Activated T-cell treated with anti-CD3 and anti-CD28 coated beads for 1 hour (primary cell): ENCODE measurements at regions not wholly inside any gene's neighbourhood (a gene's known extent, or its start where the extent isn't known, plus 50 kb on each side); places are given as distances from the start of the nearest gene placed in this dataset.

Experiments used
- DNase-seq: peaks from one replicate; pipeline ENCODE4 v3.0.0-alpha.2; 2020; ENCODE audit warnings: low read depth

GRCh38 chr2:118665784-118666529 lies 181.5 kb downstream of the EN1 start:
- DNase-seq: no peak

GRCh38 chr2:118661179-118661578 lies 186.3 kb downstream of the EN1 start:
- DNase-seq: no peak

GRCh38 chr2:118658596-118659198 lies 188.8 kb downstream of the EN1 start:
- no peak for DNase-seq

- no peak for DNase-seq
Observed at GRCh38 chr2:118657466-118657865, 190.0 kb downstream of the EN1 start.

- no peak for DNase-seq
Observed at GRCh38 chr2:118654945-118655344, 192.5 kb downstream of the EN1 start.

- DNase-seq: no peak
Observed at GRCh38 chr2:118650327-118650726, 197.1 kb downstream of the EN1 start.

GRCh38 chr2:118645876-118646275 lies 201.6 kb downstream of the EN1 start:
- DNase-seq: no peak

- DNase-seq: no peak
Observed at GRCh38 chr2:118644190-118644589, 203.3 kb downstream of the EN1 start.

GRCh38 chr2:118643294-118643693 lies 204.2 kb downstream of the EN1 start:
- no peak for DNase-seq

- no peak for DNase-seq
Observed at GRCh38 chr2:118642501-118642900, 204.9 kb downstream of the EN1 start.

GRCh38 chr2:118641711-118642110 lies 205.7 kb downstream of the EN1 start:
- DNase-seq: no peak

GRCh38 chr2:118639371-118639770 lies 208.1 kb downstream of the EN1 start:
- DNase-seq: no peak

GRCh38 chr2:118638453-118638852 lies 209.0 kb downstream of the EN1 start:
- DNase-seq: no peak

GRCh38 chr2:118635891-118636290 lies 211.6 kb downstream of the EN1 start:
- DNase-seq: no peak

GRCh38 chr2:118634876-118635275 lies 212.6 kb downstream of the EN1 start:
- no peak for DNase-seq

- DNase-seq: no peak
Observed at GRCh38 chr2:118633371-118634018, 214.0 kb downstream of the EN1 start.

GRCh38 chr2:118632921-118633320 lies 214.5 kb downstream of the EN1 start:
- DNase-seq: no peak

GRCh38 chr2:118627156-118627555 lies 220.3 kb downstream of the EN1 start:
- no peak for DNase-seq

- no peak for DNase-seq
Observed at GRCh38 chr2:118622913-118623312, 224.5 kb downstream of the EN1 start.

- DNase-seq: no peak
Observed at GRCh38 chr2:118622108-118622507, 225.3 kb downstream of the EN1 start.

- DNase-seq: no peak
Observed at GRCh38 chr2:118618279-118618678, 229.2 kb downstream of the EN1 start.

GRCh38 chr2:118616432-118616831 lies 231.0 kb downstream of the EN1 start:
- no peak for DNase-seq

- DNase-seq: no peak
Observed at GRCh38 chr2:118614841-118615271, 232.6 kb downstream of the EN1 start.
